ENCODE measurements at regions not wholly inside any gene's neighbourhood (a gene's known extent, or its start where the extent isn't known, plus 50 kb on each side); places are given as distances from the start of the nearest gene placed in this dataset.

GRCh38 chr14:54083549-54084239, 127.1 kb upstream of the BMP4 start:
- DNase-seq = no peak
- no peaks in the 10 kb centered on the region for H3F3A ChIP-seq (replicated peaks; ENCODE audit: insufficient read depth)
- H2AFZ ChIP-seq (ENCODE audit: low read depth) = no peak overlapping the region
- ChIA-PET POLR2A (no interaction called here), CTCF (no interaction called here)
- H3K9ac ChIP-seq = no peak overlapping the region
- no peaks in the 10 kb centered on the region for H3K9me2 ChIP-seq
- no peak overlapping the region for H3K4me2 ChIP-seq
- no peaks in the 10 kb centered on the region for H3K36me3 ChIP-seq (replicated peaks in 1 of 2; ENCODE audit: control insufficient read depth in 1 of 2, insufficient read depth in 2 of 2, low read length in 1 of 2)
- no peaks in the 10 kb centered on the region for H3K27me3 ChIP-seq (ENCODE audit: insufficient read depth)
- no peaks in the 10 kb centered on the region for H4K20me1 ChIP-seq (ENCODE audit: insufficient read depth)
- H3K4me1 ChIP-seq (ENCODE audit: control insufficient read depth in 1 of 2, insufficient read depth in 2 of 2, low read depth in 1 of 2, low read length in 1 of 2) = no peaks in the 10 kb centered on the region
- TF ChIP-seq FOXJ3 (CRISPR knock-in tag; IDR thresholded peaks at IDR 0.05) = no peak
- TF ChIP-seq NFIC (IDR thresholded peaks at IDR 0.05; ENCODE audit: borderline replicate concordance) = no peak
- TF ChIP-seq REST (IDR thresholded peaks at IDR 0.05; ENCODE audit: low read depth, low read length) = no peak
- TF ChIP-seq, protein P1, sequence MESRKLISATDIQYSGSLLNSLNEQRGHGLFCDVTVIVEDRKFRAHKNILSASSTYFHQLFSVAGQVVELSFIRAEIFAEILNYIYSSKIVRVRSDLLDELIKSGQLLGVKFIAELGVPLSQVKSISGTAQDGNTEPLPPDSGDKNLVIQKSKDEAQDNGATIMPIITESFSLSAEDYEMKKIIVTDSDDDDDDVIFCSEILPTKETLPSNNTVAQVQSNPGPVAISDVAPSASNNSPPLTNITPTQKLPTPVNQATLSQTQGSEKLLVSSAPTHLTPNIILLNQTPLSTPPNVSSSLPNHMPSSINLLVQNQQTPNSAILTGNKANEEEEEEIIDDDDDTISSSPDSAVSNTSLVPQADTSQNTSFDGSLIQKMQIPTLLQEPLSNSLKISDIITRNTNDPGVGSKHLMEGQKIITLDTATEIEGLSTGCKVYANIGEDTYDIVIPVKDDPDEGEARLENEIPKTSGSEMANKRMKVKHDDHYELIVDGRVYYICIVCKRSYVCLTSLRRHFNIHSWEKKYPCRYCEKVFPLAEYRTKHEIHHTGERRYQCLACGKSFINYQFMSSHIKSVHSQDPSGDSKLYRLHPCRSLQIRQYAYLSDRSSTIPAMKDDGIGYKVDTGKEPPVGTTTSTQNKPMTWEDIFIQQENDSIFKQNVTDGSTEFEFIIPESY (IDR thresholded peaks at IDR 0.05; ENCODE audit: borderline replicate concordance, low read depth) = no peak
- TF ChIP-seq FOXM1 (IDR thresholded peaks at IDR 0.05; ENCODE audit: low read depth) = no peak
- TF ChIP-seq RFX5 (IDR thresholded peaks at IDR 0.05; ENCODE audit: low read length) = no peak
- TF ChIP-seq YY1 (IDR thresholded peaks at IDR 0.05; ENCODE audit: low read depth) = no peak
- TF ChIP-seq ELF1 (IDR thresholded peaks at IDR 0.05) = no peak
- TF ChIP-seq GABPA (IDR thresholded peaks at IDR 0.05; ENCODE audit: low read depth) = no peak
- no peak for TF ChIP-seq EZH2phosphoT487 (IDR thresholded peaks at IDR 0.05; ENCODE audit: borderline replicate concordance, low read depth)
- no peak for TF ChIP-seq POLR2AphosphoS5 (IDR thresholded peaks at IDR 0.05; ENCODE audit: low read depth, low read length)
- no peak for TF ChIP-seq SMC3 (IDR thresholded peaks at IDR 0.05; ENCODE audit: low read depth, low read length)
- no peak for TF ChIP-seq MEF2A (IDR thresholded peaks at IDR 0.05; ENCODE audit: borderline replicate concordance, low read depth)
- no peak for TF ChIP-seq FOSL2 (IDR thresholded peaks at IDR 0.05; ENCODE audit: borderline replicate concordance, low read depth)
- no peak for TF ChIP-seq TAF1 (IDR thresholded peaks at IDR 0.05; ENCODE audit: borderline replicate concordance, low read depth, low read length)
- TF ChIP-seq MXI1 (IDR thresholded peaks at IDR 0.05; ENCODE audit: low read depth, low read length) = no peak
- no peak for TF ChIP-seq RCOR1 (IDR thresholded peaks at IDR 0.05; ENCODE audit: low read length)
- no peaks in the 10 kb centered on the region for H3K9me3 ChIP-seq
- no peak overlapping the region for H3K27ac ChIP-seq (ENCODE audit: low read depth in 2 of 2, low read length in 1 of 2)
- 23% methylated on average over 3 of the region's 3 CpGs for WGBS (ENCODE audit: low lambda C conversion rate)
- H3K79me2 ChIP-seq (ENCODE audit: insufficient read depth) = no peaks in the 10 kb centered on the region
- no peak overlapping the region for H3K4me3 ChIP-seq (ENCODE audit: low read depth in 2 of 2, low read length in 1 of 2)

Measured in SK-N-SH (cell line).